A549 (cell line): ENCODE measurements at regions not wholly inside any gene's neighbourhood (a gene's known extent, or its start where the extent isn't known, plus 50 kb on each side); places are given as distances from the start of the nearest gene placed in this dataset.

Source experiments
- CHD2 ChIP-seq: fragments of 150-350 bp; IDR thresholded peaks from 2 replicates; pipeline ENCODE4 v1.6.1; 2014; ENCODE audit warnings: low read length; ENCODE audit not compliant: partially characterized antibody
- CTCF ChIP-seq: fragments of >200 bp; sonication (Bioruptor Twin); formaldehyde crosslinking; IDR thresholded peaks from 3 replicates; pipeline ENCODE4 v1.5.1; 2016
- EP300 ChIP-seq, 2 experiments: fragments of >200 bp; sonication (Bioruptor Twin); formaldehyde crosslinking; IDR thresholded peaks; 2 replicates in 1 of 2; 3 replicates in 1 of 2; pipeline ENCODE4 v1.6.1; 2016 to 2017
- NFE2L2 ChIP-seq: fragments of 150-350 bp; conservative IDR thresholded peaks from 2 replicates; pipeline ENCODE4 v1.6.1; 2014; ENCODE audit warnings: low read length
- POLR2A ChIP-seq: IDR thresholded peaks from 2 replicates; pipeline ENCODE4 v1.6.1; 2012; ENCODE audit warnings: mild to moderate bottlenecking, low read length
- POLR2AphosphoS2 ChIP-seq: conservative IDR thresholded peaks from 2 replicates; pipeline ENCODE4 v1.6.1; 2012; ENCODE audit warnings: low read length, improper control_type of control experiment, inconsistent platforms
- RCOR1 ChIP-seq: fragments of 150-350 bp; IDR thresholded peaks from 2 replicates; pipeline ENCODE4 v1.6.1; 2014; ENCODE audit warnings: antibody characterized with exemption, low read length, low read depth
- RFX5 ChIP-seq: fragments of 450-650 bp; IDR thresholded peaks from 2 replicates; pipeline ENCODE4 v1.7.1; 2014; ENCODE audit warnings: antibody characterized with exemption, mild to moderate bottlenecking, moderate library complexity
- RNF2 ChIP-seq: fragments of 200-600 bp; sonication (generic); IDR thresholded peaks from 2 replicates; pipeline ENCODE4 v1.6.1; 2016; ENCODE audit warnings: low read depth, mild to moderate bottlenecking, antibody characterized with exemption, moderate library complexity, borderline replicate concordance
- SMC3 ChIP-seq: fragments of >200 bp; sonication (Bioruptor Twin); formaldehyde crosslinking; IDR thresholded peaks from 3 replicates; pipeline ENCODE4 v1.6.1; 2018; ENCODE audit warnings: inconsistent platforms
- SREBF2 ChIP-seq: fragments of 450-650 bp; IDR thresholded peaks from 2 replicates; pipeline ENCODE4 v1.6.1; 2014; ENCODE audit warnings: mild to moderate bottlenecking, moderate library complexity
- TF ChIP-seq, protein P1 (sequence below): fragments of 250-450 bp; sonication (Bioruptor Pico); IDR thresholded peaks from 2 replicates; pipeline ENCODE4 v1.5.0; 2021; ENCODE audit warnings: mild to moderate bottlenecking, moderate library complexity, borderline replicate concordance

- TF ChIP-seq EP300 (IDR thresholded peaks at IDR 0.05) = no peak
- no peak for TF ChIP-seq NFE2L2
- TF ChIP-seq CTCF = no peak
- no peak for TF ChIP-seq POLR2AphosphoS2
- no peak for TF ChIP-seq POLR2A
- TF ChIP-seq SMC3 = no peak
- TF ChIP-seq RNF2 = no peak
- no peak for TF ChIP-seq SREBF2
- TF ChIP-seq RFX5 = no peak
- no peak for TF ChIP-seq RCOR1
- no peak for TF ChIP-seq CHD2
- TF ChIP-seq, protein P1, sequence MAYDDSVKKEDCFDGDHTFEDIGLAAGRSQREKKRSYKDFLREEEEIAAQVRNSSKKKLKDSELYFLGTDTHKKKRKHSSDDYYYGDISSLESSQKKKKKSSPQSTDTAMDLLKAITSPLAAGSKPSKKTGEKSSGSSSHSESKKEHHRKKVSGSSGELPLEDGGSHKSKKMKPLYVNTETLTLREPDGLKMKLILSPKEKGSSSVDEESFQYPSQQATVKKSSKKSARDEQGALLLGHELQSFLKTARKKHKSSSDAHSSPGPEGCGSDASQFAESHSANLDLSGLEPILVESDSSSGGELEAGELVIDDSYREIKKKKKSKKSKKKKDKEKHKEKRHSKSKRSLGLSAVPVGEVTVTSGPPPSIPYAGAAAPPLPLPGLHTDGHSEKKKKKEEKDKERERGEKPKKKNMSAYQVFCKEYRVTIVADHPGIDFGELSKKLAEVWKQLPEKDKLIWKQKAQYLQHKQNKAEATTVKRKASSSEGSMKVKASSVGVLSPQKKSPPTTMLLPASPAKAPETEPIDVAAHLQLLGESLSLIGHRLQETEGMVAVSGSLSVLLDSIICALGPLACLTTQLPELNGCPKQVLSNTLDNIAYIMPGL (CRISPR knock-in tag) = no peak
Measured at GRCh38 chr6:116997496-116997895, 120.5 kb downstream of the RFX6 start.
